ENCODE measurements at regions not wholly inside any gene's neighbourhood (a gene's known extent, or its start where the extent isn't known, plus 50 kb on each side); places are given as distances from the start of the nearest gene placed in this dataset.

GRCh38 chr18:2354292-2354691 lies 217.0 kb downstream of the METTL4 start:
- H3K4me2 ChIP-seq (ENCODE audit: insufficient read depth, low read length), result no peak overlapping the region
- H3K4me3 ChIP-seq (ENCODE audit: low read depth in 1 of 2, low read length in 2 of 2), result no peak overlapping the region
- H3K79me2 ChIP-seq (ENCODE audit: insufficient read depth, low read length), result no peaks in the 10 kb centered on the region
- no peak overlapping the region for H2AFZ ChIP-seq (ENCODE audit: low read depth, low read length)
- DNase-seq (no peak), ATAC-seq (ENCODE audit: insufficient read depth, low read depth) (no peak)
- TF ChIP-seq CTCF (IDR thresholded peaks at IDR 0.05; ENCODE audit: borderline replicate concordance, extremely low read depth, low read length, poor library complexity, severe bottlenecking), result no peak
- TF ChIP-seq EZH2 (IDR thresholded peaks at IDR 0.05; ENCODE audit: borderline replicate concordance, low read depth, low read length, severe bottlenecking), result no peak
- no peaks in the 10 kb centered on the region for H3K9me3 ChIP-seq (ENCODE audit: insufficient read depth, low read length, severe bottlenecking)
- no peaks in the 10 kb centered on the region for H3K4me1 ChIP-seq (ENCODE audit: insufficient read depth, low read length)
- H3K27me3 ChIP-seq (ENCODE audit: insufficient read depth, low read length, poor library complexity), result no peaks in the 10 kb centered on the region
- no peaks in the 10 kb centered on the region for H3K36me3 ChIP-seq (ENCODE audit: insufficient read depth, low read length)
- no peaks in the 10 kb centered on the region for H4K20me1 ChIP-seq (ENCODE audit: insufficient read depth, low read length)
- H3K27ac ChIP-seq (ENCODE audit: low read length), result no peak overlapping the region
- H3K9ac ChIP-seq (ENCODE audit: low read depth, low read length), result no peak overlapping the region

- Histone ChIP-seq H3K4me2 (ENCODE audit: insufficient read depth, low read length) (no peak overlapping the region), H3K79me2 (ENCODE audit: insufficient read depth, low read length) (no peaks in the 10 kb centered on the region), H3K27me3 (ENCODE audit: insufficient read depth, low read length, poor library complexity) (no peaks in the 10 kb centered on the region), H3K9me3 (ENCODE audit: insufficient read depth, low read length, severe bottlenecking) (no peaks in the 10 kb centered on the region), H3K4me3 (ENCODE audit: low read depth in 1 of 2, low read length in 2 of 2) (no peak overlapping the region), H3K9ac (ENCODE audit: low read depth, low read length) (no peak overlapping the region), H3K27ac (ENCODE audit: low read length) (no peak overlapping the region), H2AFZ (ENCODE audit: low read depth, low read length) (no peak overlapping the region), H3K36me3 (ENCODE audit: insufficient read depth, low read length) (no peaks in the 10 kb centered on the region), H4K20me1 (ENCODE audit: insufficient read depth, low read length) (no peaks in the 10 kb centered on the region), H3K4me1 (ENCODE audit: insufficient read depth, low read length) (no peaks in the 10 kb centered on the region)
- ATAC-seq (ENCODE audit: insufficient read depth, low read depth), result no peak
- no peak for DNase-seq
- TF ChIP-seq EZH2 (IDR thresholded peaks at IDR 0.05; ENCODE audit: borderline replicate concordance, low read depth, low read length, severe bottlenecking) (no peak), CTCF (IDR thresholded peaks at IDR 0.05; ENCODE audit: borderline replicate concordance, extremely low read depth, low read length, poor library complexity, severe bottlenecking) (no peak)
Measured at GRCh38 chr18:2356906-2357305, 214.4 kb downstream of the METTL4 start.

- H3K27me3 ChIP-seq (ENCODE audit: insufficient read depth, low read length, poor library complexity), result peaks cover 4% of the 10 kb centered on the region
- no peak for DNase-seq
Measured at GRCh38 chr18:2360861-2361260, 210.4 kb downstream of the METTL4 start.

More at GRCh38 chr18:2360861-2361260, 210.4 kb downstream of the METTL4 start:
- H3K9me3 ChIP-seq (ENCODE audit: insufficient read depth, low read length, severe bottlenecking), result no peaks in the 10 kb centered on the region
- no peaks in the 10 kb centered on the region for H3K79me2 ChIP-seq (ENCODE audit: insufficient read depth, low read length)
- no peak overlapping the region for H2AFZ ChIP-seq (ENCODE audit: low read depth, low read length)
- no peak overlapping the region for H3K4me2 ChIP-seq (ENCODE audit: insufficient read depth, low read length)
- no peak overlapping the region for H3K4me3 ChIP-seq (ENCODE audit: low read depth in 1 of 2, low read length in 2 of 2)
- H4K20me1 ChIP-seq (ENCODE audit: insufficient read depth, low read length), result no peaks in the 10 kb centered on the region
- H3K36me3 ChIP-seq (ENCODE audit: insufficient read depth, low read length), result no peaks in the 10 kb centered on the region
- no peak for TF ChIP-seq CTCF (IDR thresholded peaks at IDR 0.05; ENCODE audit: borderline replicate concordance, extremely low read depth, low read length, poor library complexity, severe bottlenecking)
- TF ChIP-seq EZH2 (IDR thresholded peaks at IDR 0.05; ENCODE audit: borderline replicate concordance, low read depth, low read length, severe bottlenecking), result no peak
- H3K27ac ChIP-seq (ENCODE audit: low read length), result no peak overlapping the region
- H3K9ac ChIP-seq (ENCODE audit: low read depth, low read length), result no peak overlapping the region
- no peaks in the 10 kb centered on the region for H3K4me1 ChIP-seq (ENCODE audit: insufficient read depth, low read length)
- no peak for ATAC-seq (ENCODE audit: insufficient read depth, low read depth)

Measured in DND-41 (cell line).